ENCODE measurements at regions not wholly inside any gene's neighbourhood (a gene's known extent, or its start where the extent isn't known, plus 50 kb on each side); places are given as distances from the start of the nearest gene placed in this dataset.

GRCh38 chr2:126392889-126393288, 263.1 kb upstream of the GYPC start:
- no peak for TF ChIP-seq POLR2A (IDR thresholded peaks at IDR 0.05)
- TF ChIP-seq, protein P1, sequence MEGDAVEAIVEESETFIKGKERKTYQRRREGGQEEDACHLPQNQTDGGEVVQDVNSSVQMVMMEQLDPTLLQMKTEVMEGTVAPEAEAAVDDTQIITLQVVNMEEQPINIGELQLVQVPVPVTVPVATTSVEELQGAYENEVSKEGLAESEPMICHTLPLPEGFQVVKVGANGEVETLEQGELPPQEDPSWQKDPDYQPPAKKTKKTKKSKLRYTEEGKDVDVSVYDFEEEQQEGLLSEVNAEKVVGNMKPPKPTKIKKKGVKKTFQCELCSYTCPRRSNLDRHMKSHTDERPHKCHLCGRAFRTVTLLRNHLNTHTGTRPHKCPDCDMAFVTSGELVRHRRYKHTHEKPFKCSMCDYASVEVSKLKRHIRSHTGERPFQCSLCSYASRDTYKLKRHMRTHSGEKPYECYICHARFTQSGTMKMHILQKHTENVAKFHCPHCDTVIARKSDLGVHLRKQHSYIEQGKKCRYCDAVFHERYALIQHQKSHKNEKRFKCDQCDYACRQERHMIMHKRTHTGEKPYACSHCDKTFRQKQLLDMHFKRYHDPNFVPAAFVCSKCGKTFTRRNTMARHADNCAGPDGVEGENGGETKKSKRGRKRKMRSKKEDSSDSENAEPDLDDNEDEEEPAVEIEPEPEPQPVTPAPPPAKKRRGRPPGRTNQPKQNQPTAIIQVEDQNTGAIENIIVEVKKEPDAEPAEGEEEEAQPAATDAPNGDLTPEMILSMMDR (IDR thresholded peaks at IDR 0.05 in 4 of 5, conservative IDR thresholded peaks at IDR 0.05 in 1 of 5): no peak

Measured in gastrocnemius medialis (tissue), 4 donors.